Activated gamma-delta T cell treated with anti-CD3 and anti-CD28 coated beads, Interleukin-2, amount 50 U/mL, for 16 hours (primary cell): ENCODE measurements at regions not wholly inside any gene's neighbourhood (a gene's known extent, or its start where the extent isn't known, plus 50 kb on each side); places are given as distances from the start of the nearest gene placed in this dataset.
"Not testable (repeated sequence)": the region's sequence is repeated elsewhere in the genome, so short reads cannot be mapped to it uniquely, and the experiment has no call there.

Source experiments
- DNase-seq: peaks from one replicate; pipeline ENCODE4 v3.0.0-alpha.2; 2020; ENCODE audit warnings: low read depth

GRCh38 chr2:129565551-129566109, 413.8 kb upstream of the RAB6C start:
- DNase-seq, result no peak

- DNase-seq, result not testable (repeated sequence)
These were observed 408.7 kb upstream of the RAB6C start for GRCh38 chr2:129570812-129571211.

- no peak for DNase-seq
These were observed 404.0 kb upstream of the RAB6C start for GRCh38 chr2:129575431-129575830.

- DNase-seq, result no peak
These were observed 403.6 kb upstream of the RAB6C start for GRCh38 chr2:129575880-129576279.

GRCh38 chr2:129580001-129580400, 399.5 kb upstream of the RAB6C start:
- no peak for DNase-seq

- DNase-seq, result no peak
These were observed 393.7 kb upstream of the RAB6C start for GRCh38 chr2:129585760-129586159.

- DNase-seq, result no peak
These were observed 391.9 kb upstream of the RAB6C start for GRCh38 chr2:129587426-129588064.

GRCh38 chr2:129604560-129604959, 374.9 kb upstream of the RAB6C start:
- DNase-seq, result no peak

GRCh38 chr2:129605646-129606045, 373.8 kb upstream of the RAB6C start:
- no peak for DNase-seq

GRCh38 chr2:129606496-129607270, 372.8 kb upstream of the RAB6C start:
- DNase-seq, result no peak

- no peak for DNase-seq
These were observed 370.2 kb upstream of the RAB6C start for GRCh38 chr2:129609224-129609623.

GRCh38 chr2:129610766-129611165, 368.7 kb upstream of the RAB6C start:
- DNase-seq, result no peak

GRCh38 chr2:129611471-129611870, 368.0 kb upstream of the RAB6C start:
- no peak for DNase-seq

- DNase-seq, result no peak
These were observed 360.0 kb upstream of the RAB6C start for GRCh38 chr2:129619471-129619870.

GRCh38 chr2:129620411-129620810, 359.1 kb upstream of the RAB6C start:
- no peak for DNase-seq

GRCh38 chr2:129623783-129624182, 355.7 kb upstream of the RAB6C start:
- no peak for DNase-seq

GRCh38 chr2:129627437-129627836, 352.0 kb upstream of the RAB6C start:
- no peak for DNase-seq

GRCh38 chr2:129636692-129637091, 342.8 kb upstream of the RAB6C start:
- no peak for DNase-seq

GRCh38 chr2:129641371-129641770, 338.1 kb upstream of the RAB6C start:
- no peak for DNase-seq

GRCh38 chr2:129642526-129643043, 336.9 kb upstream of the RAB6C start:
- DNase-seq, result no peak

- no peak for DNase-seq
These were observed 334.1 kb upstream of the RAB6C start for GRCh38 chr2:129645335-129645734.

- DNase-seq, result no peak
These were observed 333.4 kb upstream of the RAB6C start for GRCh38 chr2:129646107-129646506.

GRCh38 chr2:129653246-129653645, 326.2 kb upstream of the RAB6C start:
- no peak for DNase-seq
